GM12873 (cell line): ENCODE measurements at regions not wholly inside any gene's neighbourhood (a gene's known extent, or its start where the extent isn't known, plus 50 kb on each side); places are given as distances from the start of the nearest gene placed in this dataset.

Experiments
- CTCF ChIP-seq: IDR thresholded peaks from 2 replicates; pipeline ENCODE4 v1.5.1; 2012; ENCODE audit warnings: low read depth, mild to moderate bottlenecking, moderate library complexity, low read length, control low read depth; ENCODE audit not compliant: insufficient read depth; ENCODE audit errors: missing control alignments

- TF ChIP-seq CTCF = no peak
Measured at GRCh38 chr3:95815828-95816227, 998.6 kb upstream of the EPHA6 start.

GRCh38 chr3:95826419-95826818 lies 988.0 kb upstream of the EPHA6 start:
- TF ChIP-seq CTCF = no peak

GRCh38 chr3:95832146-95832545 lies 982.2 kb upstream of the EPHA6 start:
- TF ChIP-seq CTCF = no peak

GRCh38 chr3:95883801-95884200 lies 930.6 kb upstream of the EPHA6 start:
- no peak for TF ChIP-seq CTCF

GRCh38 chr3:95886616-95887015 lies 927.8 kb upstream of the EPHA6 start:
- no peak for TF ChIP-seq CTCF

- no peak for TF ChIP-seq CTCF
Measured at GRCh38 chr3:95887114-95887513, 927.3 kb upstream of the EPHA6 start.

- TF ChIP-seq CTCF = no peak
Measured at GRCh38 chr3:95894820-95895219, 919.6 kb upstream of the EPHA6 start.
